Fibroblast of lung (primary cell): ENCODE measurements at regions not wholly inside any gene's neighbourhood (a gene's known extent, or its start where the extent isn't known, plus 50 kb on each side); places are given as distances from the start of the nearest gene placed in this dataset.

Experiments
- EZH2 ChIP-seq: IDR thresholded peaks from 2 replicates; pipeline ENCODE4 v1.5.1; 2012; ENCODE audit warnings: low read length, control low read depth, mild to moderate bottlenecking; ENCODE audit errors: missing control alignments
- TF ChIP-seq, protein P1 (sequence below), 2 donors: IDR thresholded peaks in 1 of 2; conservative IDR thresholded peaks in 1 of 2; 1 replicate in 1 of 2; 2 replicates in 1 of 2; pipeline ENCODE4 v1.5.1; 2011 to 2012; ENCODE audit warnings: low read length in 2 of 2, control low read depth in 1 of 2, inconsistent platforms in 1 of 2, low read depth in 1 of 2, mild to moderate bottlenecking in 1 of 2

DNA sequence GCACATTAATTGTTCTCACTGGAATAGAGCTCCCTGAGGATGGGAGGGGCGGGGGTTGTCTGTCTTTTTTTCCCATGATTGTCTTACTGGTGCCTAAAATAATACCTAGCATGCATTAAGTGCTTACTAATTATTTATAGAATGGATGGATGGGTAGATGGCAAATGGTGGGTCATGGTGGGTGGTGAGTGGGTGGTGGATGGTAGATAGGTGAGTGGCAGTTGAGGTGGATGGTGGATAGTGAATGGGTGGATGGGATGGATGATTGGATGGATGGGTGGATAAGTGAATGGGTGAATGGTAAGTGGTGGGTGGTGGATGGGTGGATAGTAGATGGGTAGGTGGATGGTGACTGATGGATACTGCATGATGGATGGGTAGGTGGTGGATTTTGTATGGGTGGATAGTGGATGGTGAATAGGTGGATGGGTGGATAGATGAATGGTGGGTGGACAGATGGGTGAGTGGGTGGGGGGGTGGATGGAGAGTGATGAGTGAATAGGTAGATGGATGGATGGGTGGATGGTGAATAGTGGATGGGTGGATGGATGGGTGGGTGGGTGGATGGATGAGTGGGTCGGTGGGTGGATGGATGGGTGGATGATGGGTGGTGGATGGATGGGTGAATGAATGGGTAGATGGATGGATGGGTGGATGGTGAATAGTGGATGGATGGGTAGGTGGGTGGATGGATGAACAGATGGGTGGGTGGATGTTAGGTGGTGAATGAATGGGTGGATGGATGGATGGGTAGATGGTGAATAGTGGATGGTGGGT is 51.6 kb downstream of the RBFOX3 start:
- TF ChIP-seq EZH2: no peak
- TF ChIP-seq, protein P1, sequence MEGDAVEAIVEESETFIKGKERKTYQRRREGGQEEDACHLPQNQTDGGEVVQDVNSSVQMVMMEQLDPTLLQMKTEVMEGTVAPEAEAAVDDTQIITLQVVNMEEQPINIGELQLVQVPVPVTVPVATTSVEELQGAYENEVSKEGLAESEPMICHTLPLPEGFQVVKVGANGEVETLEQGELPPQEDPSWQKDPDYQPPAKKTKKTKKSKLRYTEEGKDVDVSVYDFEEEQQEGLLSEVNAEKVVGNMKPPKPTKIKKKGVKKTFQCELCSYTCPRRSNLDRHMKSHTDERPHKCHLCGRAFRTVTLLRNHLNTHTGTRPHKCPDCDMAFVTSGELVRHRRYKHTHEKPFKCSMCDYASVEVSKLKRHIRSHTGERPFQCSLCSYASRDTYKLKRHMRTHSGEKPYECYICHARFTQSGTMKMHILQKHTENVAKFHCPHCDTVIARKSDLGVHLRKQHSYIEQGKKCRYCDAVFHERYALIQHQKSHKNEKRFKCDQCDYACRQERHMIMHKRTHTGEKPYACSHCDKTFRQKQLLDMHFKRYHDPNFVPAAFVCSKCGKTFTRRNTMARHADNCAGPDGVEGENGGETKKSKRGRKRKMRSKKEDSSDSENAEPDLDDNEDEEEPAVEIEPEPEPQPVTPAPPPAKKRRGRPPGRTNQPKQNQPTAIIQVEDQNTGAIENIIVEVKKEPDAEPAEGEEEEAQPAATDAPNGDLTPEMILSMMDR (conservative IDR thresholded peaks at IDR 0.05 in 1 of 2, IDR thresholded peaks at IDR 0.05 in 1 of 2; ENCODE audit: low read depth in 1 of 2, low read length in 2 of 2): no peak
